ENCODE measurements at regions not wholly inside any gene's neighbourhood (a gene's known extent, or its start where the extent isn't known, plus 50 kb on each side); places are given as distances from the start of the nearest gene placed in this dataset.

GRCh38 chr5:179411161-179411841 is 66.0 kb upstream of the ADAMTS2 start:
- no peak overlapping the region for H2AFZ ChIP-seq (ENCODE audit: low read length)
- H3K9ac ChIP-seq (ENCODE audit: low read depth, low read length, poor library complexity, severe bottlenecking): no peak overlapping the region
- no peaks in the 10 kb centered on the region for H3F3A ChIP-seq (ENCODE audit: low read depth)
- H3K27me3 ChIP-seq (ENCODE audit: insufficient read depth, low read length, poor library complexity, severe bottlenecking): no peaks in the 10 kb centered on the region
- H3K79me2 ChIP-seq (ENCODE audit: insufficient read depth, low read length): no peaks in the 10 kb centered on the region
- H3K4me2 ChIP-seq (ENCODE audit: low read depth, low read length, poor library complexity, severe bottlenecking): no peak overlapping the region
- H3K9me2 ChIP-seq (replicated peaks; ENCODE audit: low read depth, low read length): no peaks in the 10 kb centered on the region
- H3K4me3 ChIP-seq (ENCODE audit: low read length, poor library complexity, severe bottlenecking): no peak overlapping the region
- H3K4me1 ChIP-seq (ENCODE audit: insufficient read depth, low read length, poor library complexity, severe bottlenecking): no peaks in the 10 kb centered on the region
- no peaks in the 10 kb centered on the region for H3K9me3 ChIP-seq (ENCODE audit: insufficient read depth, low read depth, low read length)
- no peaks in the 10 kb centered on the region for H4K20me1 ChIP-seq (ENCODE audit: insufficient read depth, low read length, poor library complexity, severe bottlenecking)
- H3K36me3 ChIP-seq (ENCODE audit: insufficient read depth, low read length): no peaks in the 10 kb centered on the region
- no peak for TF ChIP-seq EZH2phosphoT487 (IDR thresholded peaks at IDR 0.05; ENCODE audit: borderline replicate concordance)
- no peak for TF ChIP-seq CTCF (conservative IDR thresholded peaks at IDR 0.05; ENCODE audit: low read length)

DNA sequence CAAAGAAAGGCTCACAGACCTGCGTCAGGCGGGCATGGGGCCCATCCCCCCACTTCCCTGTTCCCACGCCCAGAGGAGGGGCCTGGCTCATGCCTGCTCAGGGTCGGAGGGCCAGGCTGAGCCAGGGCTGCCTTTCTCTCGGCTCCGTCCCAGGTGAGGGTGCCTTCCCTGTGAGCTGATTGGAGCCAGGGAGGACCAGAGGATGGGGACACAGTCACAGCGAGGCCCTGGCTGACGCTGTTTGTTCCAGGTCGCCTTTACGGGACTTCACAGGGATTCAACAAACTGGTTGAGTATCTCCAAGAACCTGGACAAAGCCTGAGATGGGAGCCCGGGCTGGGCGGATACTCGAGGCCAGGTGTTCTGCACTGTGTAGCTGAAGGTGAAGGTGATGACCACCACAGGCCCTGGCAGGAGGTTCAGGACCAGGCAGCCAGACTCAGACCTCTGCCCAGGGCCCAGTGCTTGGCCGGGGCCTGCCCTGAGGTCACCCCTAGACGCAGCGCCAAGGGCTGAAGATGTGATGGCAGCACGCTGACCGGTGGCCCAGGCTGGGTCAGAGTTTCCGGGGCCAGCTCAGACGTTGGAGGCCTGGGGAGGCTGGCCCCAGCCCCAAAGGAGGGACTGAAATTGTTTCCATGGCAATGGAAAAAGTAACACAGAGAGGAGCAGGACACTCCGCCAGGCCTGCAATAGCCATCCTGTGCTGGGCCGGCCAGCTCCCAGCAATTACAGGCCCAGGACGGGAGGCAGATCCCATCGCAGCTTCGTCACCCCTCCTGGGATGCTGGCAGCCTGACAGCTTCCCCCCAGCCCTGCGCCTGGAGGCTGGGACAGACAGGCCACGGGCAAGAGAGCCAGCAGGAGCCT is 65.3 kb upstream of the ADAMTS2 start:
- H3K36me3 ChIP-seq (ENCODE audit: insufficient read depth, low read length): no peaks in the 10 kb centered on the region
- TF ChIP-seq EZH2phosphoT487 (IDR thresholded peaks at IDR 0.05; ENCODE audit: borderline replicate concordance): no peak

GRCh38 chr5:179409806-179410205 is 64.5 kb upstream of the ADAMTS2 start:
- H3K9me3 ChIP-seq (ENCODE audit: insufficient read depth, low read depth, low read length): no peaks in the 10 kb centered on the region
- no peaks in the 10 kb centered on the region for H3K27me3 ChIP-seq (ENCODE audit: insufficient read depth, low read length, poor library complexity, severe bottlenecking)
- no peaks in the 10 kb centered on the region for H3F3A ChIP-seq (ENCODE audit: low read depth)
- no peak for TF ChIP-seq EZH2phosphoT487 (IDR thresholded peaks at IDR 0.05; ENCODE audit: borderline replicate concordance)
- no peak for TF ChIP-seq CTCF (conservative IDR thresholded peaks at IDR 0.05; ENCODE audit: low read length)
- H2AFZ ChIP-seq (ENCODE audit: low read length): no peak overlapping the region
- H3K36me3 ChIP-seq (ENCODE audit: insufficient read depth, low read length): no peaks in the 10 kb centered on the region
- no peaks in the 10 kb centered on the region for H4K20me1 ChIP-seq (ENCODE audit: insufficient read depth, low read length, poor library complexity, severe bottlenecking)
- H3K9me2 ChIP-seq (replicated peaks; ENCODE audit: low read depth, low read length): no peaks in the 10 kb centered on the region
- H3K4me1 ChIP-seq (ENCODE audit: insufficient read depth, low read length, poor library complexity, severe bottlenecking): no peaks in the 10 kb centered on the region
- no peaks in the 10 kb centered on the region for H3K79me2 ChIP-seq (ENCODE audit: insufficient read depth, low read length)
- H3K4me3 ChIP-seq (ENCODE audit: low read length, poor library complexity, severe bottlenecking): no peak overlapping the region
- H3K4me2 ChIP-seq (ENCODE audit: low read depth, low read length, poor library complexity, severe bottlenecking): no peak overlapping the region
- no peak overlapping the region for H3K9ac ChIP-seq (ENCODE audit: low read depth, low read length, poor library complexity, severe bottlenecking)

More for the DNA sequence above, 65.3 kb upstream of the ADAMTS2 start:
- Histone ChIP-seq H3K9me3 (ENCODE audit: insufficient read depth, low read depth, low read length) (no peaks in the 10 kb centered on the region), H3K4me3 (ENCODE audit: low read length, poor library complexity, severe bottlenecking) (no peak overlapping the region), H3F3A (ENCODE audit: low read depth) (no peaks in the 10 kb centered on the region), H3K4me2 (ENCODE audit: low read depth, low read length, poor library complexity, severe bottlenecking) (no peak overlapping the region), H4K20me1 (ENCODE audit: insufficient read depth, low read length, poor library complexity, severe bottlenecking) (no peaks in the 10 kb centered on the region), H3K9me2 (replicated peaks; ENCODE audit: low read depth, low read length) (no peaks in the 10 kb centered on the region), H3K27me3 (ENCODE audit: insufficient read depth, low read length, poor library complexity, severe bottlenecking) (no peaks in the 10 kb centered on the region), H2AFZ (ENCODE audit: low read length) (no peak overlapping the region), H3K79me2 (ENCODE audit: insufficient read depth, low read length) (no peaks in the 10 kb centered on the region), H3K4me1 (ENCODE audit: insufficient read depth, low read length, poor library complexity, severe bottlenecking) (no peaks in the 10 kb centered on the region), H3K9ac (ENCODE audit: low read depth, low read length, poor library complexity, severe bottlenecking) (no peak overlapping the region)
